Upper lobe of left lung (tissue), 4 donors: ENCODE measurements at regions not wholly inside any gene's neighbourhood (a gene's known extent, or its start where the extent isn't known, plus 50 kb on each side); places are given as distances from the start of the nearest gene placed in this dataset.

Source experiments
- EP300 ChIP-seq, 4 donors: sonication (generic); formaldehyde crosslinking; IDR thresholded peaks; one replicate each; pipeline ENCODE4 v1.5.1; 2017; ENCODE audit warnings: antibody characterized with exemption in 4 of 4, control low read depth in 2 of 4
- POLR2A ChIP-seq, 4 donors: fragments of 450-650 bp; IDR thresholded peaks; one replicate each; pipeline ENCODE4 v1.5.1; 2016 to 2017; ENCODE audit warnings: antibody characterized with exemption in 4 of 4, mild to moderate bottlenecking in 2 of 4
- TF ChIP-seq, protein P1 (sequence below), 6 experiments: fragments of 450-650 bp in 4 of 6; fragments of 200-600 bp in 2 of 6; sonication (generic) in 2 of 6; IDR thresholded peaks; one replicate each; pipeline ENCODE4 v1.5.1; 2016 to 2019; ENCODE audit warnings: antibody characterized with exemption in 6 of 6

DNA sequence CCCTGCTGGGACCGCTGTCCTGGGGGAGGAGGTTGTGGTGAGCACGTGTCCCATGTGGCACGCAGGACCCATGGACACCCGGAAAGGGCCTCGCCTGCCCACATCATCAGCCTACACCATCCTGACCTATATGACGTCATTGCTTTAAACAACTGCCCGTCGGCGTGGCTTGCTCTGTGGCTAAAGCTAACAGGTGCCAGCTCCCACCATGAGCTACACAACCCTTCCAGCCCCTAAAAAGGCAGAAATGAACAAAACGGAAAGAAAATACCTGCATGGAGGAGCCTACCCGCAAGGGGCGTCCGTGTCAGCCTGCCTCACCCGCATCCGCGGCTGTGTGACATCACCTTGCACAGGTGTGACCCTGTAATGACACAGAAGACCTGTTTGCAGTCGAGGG, 481.8 kb downstream of the BRD1 start:
- TF ChIP-seq, protein P1, sequence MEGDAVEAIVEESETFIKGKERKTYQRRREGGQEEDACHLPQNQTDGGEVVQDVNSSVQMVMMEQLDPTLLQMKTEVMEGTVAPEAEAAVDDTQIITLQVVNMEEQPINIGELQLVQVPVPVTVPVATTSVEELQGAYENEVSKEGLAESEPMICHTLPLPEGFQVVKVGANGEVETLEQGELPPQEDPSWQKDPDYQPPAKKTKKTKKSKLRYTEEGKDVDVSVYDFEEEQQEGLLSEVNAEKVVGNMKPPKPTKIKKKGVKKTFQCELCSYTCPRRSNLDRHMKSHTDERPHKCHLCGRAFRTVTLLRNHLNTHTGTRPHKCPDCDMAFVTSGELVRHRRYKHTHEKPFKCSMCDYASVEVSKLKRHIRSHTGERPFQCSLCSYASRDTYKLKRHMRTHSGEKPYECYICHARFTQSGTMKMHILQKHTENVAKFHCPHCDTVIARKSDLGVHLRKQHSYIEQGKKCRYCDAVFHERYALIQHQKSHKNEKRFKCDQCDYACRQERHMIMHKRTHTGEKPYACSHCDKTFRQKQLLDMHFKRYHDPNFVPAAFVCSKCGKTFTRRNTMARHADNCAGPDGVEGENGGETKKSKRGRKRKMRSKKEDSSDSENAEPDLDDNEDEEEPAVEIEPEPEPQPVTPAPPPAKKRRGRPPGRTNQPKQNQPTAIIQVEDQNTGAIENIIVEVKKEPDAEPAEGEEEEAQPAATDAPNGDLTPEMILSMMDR (IDR thresholded peaks at IDR 0.05), result no peak
- no peak for TF ChIP-seq POLR2A (IDR thresholded peaks at IDR 0.05)
- no peak for TF ChIP-seq EP300 (IDR thresholded peaks at IDR 0.05)
